Central memory CD4-positive, alpha-beta T cell (primary cell): ENCODE measurements at regions not wholly inside any gene's neighbourhood (a gene's known extent, or its start where the extent isn't known, plus 50 kb on each side); places are given as distances from the start of the nearest gene placed in this dataset.
"Not testable (repeated sequence)": the region's sequence is repeated elsewhere in the genome, so short reads cannot be mapped to it uniquely, and the experiment has no call there.

Experiments used
- DNase-seq: peaks from one replicate; pipeline ENCODE4 v3.0.0; 2022

DNA sequence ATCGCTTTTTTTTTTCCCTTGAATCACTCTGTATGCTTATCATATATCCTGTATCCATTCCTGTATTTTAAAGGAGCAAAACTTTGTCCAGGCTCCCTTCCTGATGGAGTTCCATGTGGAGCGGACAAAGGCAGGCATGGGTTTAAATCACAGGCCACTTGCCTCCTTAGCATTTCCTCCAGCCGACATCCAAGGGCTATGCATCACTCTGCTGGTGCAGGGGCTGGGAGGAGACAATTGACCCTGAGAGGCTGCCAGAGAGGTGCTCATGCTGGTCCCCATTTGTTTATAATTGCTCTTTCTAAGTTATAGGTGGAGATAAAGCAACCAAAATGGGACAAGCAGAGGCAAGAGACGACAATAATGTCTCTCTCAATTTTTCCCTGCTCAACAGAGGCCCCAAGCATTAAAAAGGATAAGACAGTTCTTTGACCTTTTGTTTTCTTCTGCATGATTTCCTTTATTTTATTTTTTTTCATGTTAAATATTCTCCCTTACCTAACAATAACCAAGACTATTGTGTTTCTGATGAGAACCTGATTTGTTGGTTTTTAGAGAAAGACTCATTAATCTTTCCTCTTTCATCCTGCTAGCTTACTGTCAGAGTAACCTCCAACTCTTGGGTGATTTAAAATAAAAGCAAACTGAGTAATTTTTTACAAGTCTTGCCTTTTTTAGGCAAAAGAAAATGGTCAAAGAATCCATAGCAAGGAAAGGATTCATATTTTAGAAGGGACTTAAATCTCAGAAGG lies 353.7 kb downstream of the ADGRL2 start:
- DNase-seq: no peak

- DNase-seq: no peak
These were observed 353.0 kb downstream of the ADGRL2 start for GRCh38 chr1:82153752-82154151.

DNA sequence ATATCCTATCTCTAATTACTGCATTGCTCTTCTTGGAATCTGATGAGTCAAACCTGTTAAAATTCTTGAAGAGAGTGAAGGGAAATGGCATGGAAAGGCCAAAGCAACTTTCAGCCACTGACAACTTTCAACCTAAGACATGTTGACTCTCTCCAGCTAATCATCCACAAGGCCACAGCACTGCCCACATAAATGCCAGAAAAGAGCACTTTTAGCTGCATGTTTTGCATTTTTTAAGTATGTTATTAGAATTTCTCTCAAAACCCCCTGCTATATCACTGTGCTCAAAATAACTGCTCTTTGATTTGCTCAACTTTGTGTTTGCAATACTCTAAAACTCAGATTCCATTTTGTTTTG lies 352.5 kb downstream of the ADGRL2 start:
- DNase-seq: no peak

DNA sequence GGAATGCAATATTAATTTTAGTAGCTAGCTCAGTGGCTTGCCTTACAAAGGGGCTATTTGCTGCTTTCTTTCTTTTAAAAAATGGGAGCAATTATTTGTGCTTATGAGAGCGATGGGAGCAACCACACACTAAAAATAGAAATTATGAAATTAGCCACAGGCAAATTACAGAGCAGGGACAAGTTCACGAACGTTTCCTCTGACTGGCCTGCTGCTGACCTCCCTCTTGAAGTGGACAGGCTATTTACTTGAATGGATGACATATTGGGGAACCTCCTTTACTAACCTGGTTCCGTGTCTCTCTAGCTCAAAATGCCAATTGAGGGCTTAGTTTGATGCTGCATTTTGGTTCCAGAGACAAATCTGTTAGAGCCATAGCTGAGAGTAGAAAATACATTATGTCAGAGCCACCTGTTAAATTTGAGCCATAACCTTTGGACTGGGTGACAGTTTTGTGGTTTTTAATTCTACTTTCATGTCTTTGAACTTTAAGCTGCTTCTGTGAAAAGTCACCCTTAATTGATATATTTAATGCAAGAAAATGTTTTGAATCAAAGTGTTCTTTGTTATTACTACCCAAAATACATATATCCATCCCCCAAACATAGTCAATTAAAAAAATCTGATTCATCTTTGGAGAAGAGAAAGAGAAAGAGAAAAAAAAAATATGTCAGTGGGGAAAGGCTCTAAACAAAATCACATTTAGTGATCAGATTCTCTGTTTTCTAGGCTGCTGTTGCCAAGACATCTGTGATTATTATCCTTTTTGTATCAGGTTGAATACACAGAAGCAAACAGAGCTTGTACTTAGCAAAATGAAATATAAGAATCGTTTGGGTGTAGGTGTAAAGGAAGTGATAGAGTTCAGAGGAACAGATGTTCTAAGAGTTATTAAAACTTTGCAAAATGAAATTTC lies 351.9 kb downstream of the ADGRL2 start:
- DNase-seq: no peak

DNA sequence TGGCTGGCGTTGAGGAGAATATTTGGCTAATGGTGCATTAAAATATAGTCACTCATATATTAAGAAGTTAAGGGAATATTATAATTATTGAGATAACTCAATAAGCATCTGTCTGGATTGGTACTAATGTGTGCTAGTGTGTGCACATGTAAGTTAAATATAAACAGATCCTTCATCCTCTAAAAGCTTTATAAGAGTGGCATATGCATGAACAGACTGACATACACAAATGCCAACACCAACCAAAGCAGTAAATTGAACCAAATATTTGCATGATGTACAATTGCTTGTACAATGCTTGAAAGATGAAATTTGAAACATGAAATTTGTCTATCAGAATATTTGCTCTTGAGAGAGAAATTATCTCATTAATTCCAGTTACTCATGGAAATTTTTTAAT lies 344.9 kb downstream of the ADGRL2 start:
- no peak for DNase-seq

- no peak for DNase-seq
These were observed 342.5 kb downstream of the ADGRL2 start for GRCh38 chr1:82143108-82143833.

DNA sequence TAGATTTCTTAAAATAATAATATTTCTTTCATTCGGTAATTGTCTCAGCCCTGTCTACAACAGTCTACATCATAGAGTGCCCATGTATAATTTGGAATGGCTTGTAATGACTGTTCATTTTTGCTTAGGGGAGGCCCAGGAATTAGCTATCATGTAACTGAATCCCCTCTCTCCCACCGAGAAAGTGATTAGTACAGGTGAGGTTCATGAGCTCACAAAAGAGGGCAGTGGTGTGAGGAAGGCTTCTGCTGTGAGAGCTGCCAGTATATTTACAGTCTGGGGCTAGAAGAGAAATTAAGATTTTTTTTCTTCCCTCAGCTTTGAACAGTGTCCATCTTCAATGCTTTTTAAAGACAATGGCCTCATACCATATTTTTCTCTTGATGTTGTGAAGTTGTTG lies 340.7 kb downstream of the ADGRL2 start:
- DNase-seq: no peak

DNA sequence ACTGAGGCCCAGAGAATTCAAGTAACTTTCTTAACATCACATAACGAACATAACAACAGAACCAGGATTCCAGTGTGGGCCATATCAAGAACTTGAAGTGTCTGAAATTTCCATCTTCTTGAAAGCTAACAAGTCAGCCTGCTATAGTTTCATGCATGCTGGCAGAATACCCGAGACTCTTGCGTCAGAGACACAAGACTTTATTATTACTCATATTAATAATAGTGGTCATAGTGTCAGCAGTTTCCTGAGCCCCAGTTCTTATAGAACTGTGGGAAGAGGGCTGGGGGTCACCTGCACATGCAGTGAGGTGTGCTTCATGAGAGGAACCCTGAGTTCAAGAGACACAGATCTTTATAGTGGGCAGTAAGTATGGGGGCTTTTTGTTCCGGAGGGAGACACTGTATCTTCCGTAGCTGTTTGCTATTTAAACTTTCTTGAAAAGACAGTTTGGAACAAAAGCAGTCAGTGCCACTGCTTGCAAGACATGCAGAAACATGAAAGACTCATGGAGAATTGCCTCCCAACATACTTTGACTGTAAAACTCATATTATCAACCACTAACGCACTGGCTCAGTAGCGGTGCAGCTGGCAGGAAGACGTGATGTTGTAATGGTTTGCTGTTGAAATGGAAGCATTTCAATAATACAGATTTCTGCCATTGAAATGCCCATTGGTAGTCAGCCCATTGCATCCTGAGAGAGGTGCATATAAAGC lies 339.2 kb downstream of the ADGRL2 start:
- DNase-seq: no peak

DNA sequence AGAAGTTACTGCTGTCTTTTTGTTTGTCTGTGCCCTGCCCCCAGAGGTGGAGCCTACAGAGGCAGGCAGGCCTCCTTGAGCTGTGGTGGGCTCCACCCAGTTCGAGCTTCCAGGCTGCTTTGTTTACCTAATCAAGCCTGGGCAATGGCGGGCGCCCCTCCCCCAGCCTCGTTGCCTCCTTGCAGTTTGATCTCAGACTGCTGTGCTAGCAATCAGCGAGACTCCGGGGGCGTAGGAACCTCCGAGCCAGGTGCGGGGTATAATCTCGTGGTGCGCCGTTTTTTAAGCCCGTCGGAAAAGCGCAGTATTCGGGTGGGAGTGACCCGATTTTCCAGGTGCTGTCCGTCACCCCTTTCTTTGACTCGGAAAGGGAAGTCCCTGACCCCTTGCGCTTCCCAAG lies 335.6 kb downstream of the ADGRL2 start:
- DNase-seq: not testable (repeated sequence)

- no peak for DNase-seq
These were observed 325.1 kb downstream of the ADGRL2 start for GRCh38 chr1:82125866-82126265.

- DNase-seq: no peak
These were observed 324.4 kb downstream of the ADGRL2 start for GRCh38 chr1:82125119-82125518.

DNA sequence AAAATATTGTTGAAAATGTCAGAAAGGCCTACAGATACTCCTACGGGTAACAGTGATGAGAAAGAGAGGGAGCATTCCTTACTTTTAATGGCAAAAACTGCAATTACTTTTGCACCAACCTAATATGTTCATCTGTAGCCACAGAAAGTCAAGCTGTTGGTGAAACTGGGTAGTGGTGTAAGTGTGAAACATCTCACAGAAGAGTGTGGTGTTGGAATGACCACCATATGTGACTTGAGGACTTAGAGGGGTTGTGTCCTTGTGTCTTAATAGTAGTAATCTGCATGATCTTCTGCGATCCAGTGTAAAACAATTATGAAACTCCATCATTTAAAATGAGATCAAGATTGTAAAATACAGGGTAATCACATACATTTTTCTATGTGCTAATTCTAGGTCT lies 320.7 kb downstream of the ADGRL2 start:
- no peak for DNase-seq

DNA sequence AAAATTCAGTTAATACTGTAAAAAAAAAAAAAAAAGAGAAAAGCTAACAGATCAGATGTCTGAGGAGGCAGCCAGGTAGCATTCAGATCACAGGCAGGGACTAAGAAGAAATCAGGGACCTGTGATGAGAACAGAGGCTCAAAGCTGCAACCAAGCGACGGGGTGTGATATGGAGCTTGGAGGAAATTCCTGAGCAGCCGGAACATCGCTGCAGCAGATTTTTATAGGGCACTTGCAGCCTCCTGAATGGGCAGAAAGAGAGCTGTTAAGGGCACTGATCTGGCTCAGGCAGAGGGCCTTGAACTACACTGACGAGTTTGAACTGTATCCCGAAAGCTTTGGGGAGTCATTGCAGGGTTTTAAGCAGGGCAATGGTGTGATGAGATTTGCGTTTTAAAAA lies 315.4 kb downstream of the ADGRL2 start:
- no peak for DNase-seq

DNA sequence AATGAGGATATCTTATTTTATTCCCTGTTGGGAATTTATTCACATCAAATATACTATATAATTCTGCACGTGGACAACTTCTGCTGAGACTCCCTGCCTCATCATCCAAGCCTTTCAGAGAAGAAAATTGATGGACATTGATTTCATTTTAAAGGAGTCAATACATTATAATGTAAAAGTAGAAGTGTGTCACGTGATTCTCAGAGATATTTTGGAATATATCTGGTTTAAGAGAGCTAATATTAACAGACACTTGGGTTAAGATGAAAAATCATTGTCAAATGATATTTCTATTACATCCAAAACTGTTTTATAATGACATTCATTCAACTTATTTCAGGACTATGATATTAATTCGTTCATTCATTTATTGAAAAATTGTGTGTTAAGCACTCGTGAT lies 314.2 kb downstream of the ADGRL2 start:
- DNase-seq: no peak

GRCh38 chr1:82110366-82111254 lies 309.9 kb downstream of the ADGRL2 start:
- no peak for DNase-seq

DNA sequence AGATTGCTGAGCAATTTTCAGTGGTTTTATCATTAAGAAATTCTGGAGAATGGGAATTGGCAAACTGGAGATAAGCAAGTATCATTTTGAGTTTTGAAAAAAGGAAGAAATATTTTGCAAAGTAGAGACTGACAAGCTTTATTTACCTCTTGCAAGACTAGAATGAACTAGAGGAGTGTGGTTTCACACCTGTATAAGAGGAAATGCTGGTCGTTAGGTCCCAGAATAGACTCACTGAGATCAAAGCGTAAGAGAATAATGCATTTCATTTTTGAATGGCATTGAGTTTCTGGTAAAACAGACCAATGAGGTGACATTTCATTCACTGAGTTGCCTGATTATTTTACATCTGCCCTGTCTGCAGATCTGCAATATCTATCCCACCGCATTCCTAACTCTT lies 308.1 kb downstream of the ADGRL2 start:
- no peak for DNase-seq

- no peak for DNase-seq
These were observed 305.9 kb downstream of the ADGRL2 start for GRCh38 chr1:82106672-82107071.

DNA sequence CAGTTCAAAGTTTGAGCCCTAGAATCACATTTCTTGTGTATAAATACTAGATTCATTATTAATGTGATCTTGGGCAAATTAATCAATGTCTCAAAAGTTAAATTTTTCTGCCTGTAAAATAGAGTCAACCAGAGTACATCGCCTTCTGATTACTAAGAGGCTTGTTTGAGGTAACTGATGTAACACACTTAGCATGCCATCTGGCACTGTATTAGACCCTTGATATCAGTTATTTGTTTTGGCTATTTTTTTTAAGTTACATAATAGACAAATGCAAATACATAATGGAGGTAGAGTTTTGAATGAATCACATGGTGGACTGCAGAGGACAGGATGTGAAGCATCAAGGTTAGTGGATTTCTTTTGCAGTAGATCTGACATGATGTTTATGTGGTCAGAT lies 298.4 kb downstream of the ADGRL2 start:
- DNase-seq: no peak

GRCh38 chr1:82094136-82094535 lies 293.4 kb downstream of the ADGRL2 start:
- DNase-seq: no peak

DNA sequence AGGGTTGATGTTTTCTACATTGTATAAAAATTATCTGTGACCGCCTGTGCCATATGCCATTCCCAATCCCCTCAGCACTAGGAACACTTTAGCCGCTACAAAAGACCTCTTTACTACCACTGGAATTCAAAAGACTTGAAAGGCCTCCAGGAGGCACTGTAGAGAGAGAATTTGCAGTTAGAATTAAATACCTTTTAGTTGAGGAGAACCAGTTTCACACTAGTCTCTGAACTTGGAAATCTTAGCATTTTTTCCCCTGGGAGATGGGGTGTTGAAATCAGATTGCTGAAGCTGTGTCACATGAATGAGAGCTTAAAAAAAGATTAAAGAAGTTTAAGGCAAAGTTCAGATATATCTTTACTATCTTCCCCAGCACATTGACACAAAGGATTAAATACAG lies 291.0 kb downstream of the ADGRL2 start:
- DNase-seq: no peak

DNA sequence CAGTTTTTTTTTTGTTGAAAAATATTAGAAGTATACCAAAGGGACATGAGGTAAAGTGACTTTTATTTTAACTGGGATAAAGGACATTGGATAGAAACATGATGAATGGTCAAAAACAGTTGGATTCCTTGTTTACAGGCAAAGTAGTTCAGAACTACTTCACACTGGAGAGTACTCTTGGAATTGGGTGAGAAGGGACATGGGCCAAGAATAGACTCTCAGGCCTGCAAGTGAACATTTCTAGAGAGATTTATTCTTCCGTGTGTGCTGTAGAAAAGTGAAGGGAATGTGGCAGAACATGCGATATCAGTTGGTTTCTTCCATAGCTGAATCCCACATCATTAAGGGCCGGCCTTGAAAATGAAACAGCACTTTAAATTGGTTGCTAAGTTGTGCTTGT lies 290.5 kb downstream of the ADGRL2 start:
- DNase-seq: no peak

- no peak for DNase-seq
These were observed 289.4 kb downstream of the ADGRL2 start for GRCh38 chr1:82090104-82090503.
